ENCODE measurements at regions not wholly inside any gene's neighbourhood (a gene's known extent, or its start where the extent isn't known, plus 50 kb on each side); places are given as distances from the start of the nearest gene placed in this dataset.

DNA sequence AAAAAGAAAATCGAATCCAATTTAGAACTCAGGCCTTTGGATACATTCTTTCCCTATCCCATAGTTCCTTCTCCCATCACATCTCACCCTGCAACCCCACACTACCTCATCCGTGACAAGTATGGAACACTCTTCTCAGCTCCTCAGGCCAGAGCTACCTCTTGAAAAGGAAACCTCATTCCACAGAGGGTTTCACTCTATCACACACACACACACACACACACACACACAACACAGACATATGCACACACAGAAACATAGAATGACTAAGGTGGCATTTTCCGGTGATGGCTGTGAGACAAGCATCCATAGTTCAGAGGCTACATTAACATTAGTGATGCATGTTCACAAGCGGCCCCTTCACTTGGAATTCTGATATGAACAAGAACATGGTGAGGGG, 122.0 kb upstream of the HES1 start:
- no peak for DNase-seq (ENCODE audit: extremely low spot score, unreplicated experiment)
- no peaks in the 10 kb centered on the region for H3K27me3 Mint-ChIP-seq

DNA sequence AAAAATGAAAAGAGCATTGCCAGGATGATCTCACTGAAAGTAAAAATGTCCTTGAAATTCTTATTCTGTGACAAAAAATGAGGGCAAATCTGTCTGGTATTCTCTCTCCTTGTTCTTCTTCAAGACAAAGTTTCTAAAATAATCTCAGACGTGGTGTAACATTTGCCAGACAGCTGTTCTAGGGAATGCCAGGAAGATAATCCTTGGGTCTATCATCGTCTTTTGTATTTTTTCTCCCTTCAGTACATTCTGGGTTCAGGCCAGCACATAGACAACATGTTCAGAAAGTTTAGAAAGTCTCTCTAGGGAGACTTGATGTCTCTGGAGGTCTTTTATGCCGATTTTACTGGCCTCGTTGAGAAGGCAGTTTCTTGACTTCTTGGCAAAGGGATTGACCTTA, 121.2 kb upstream of the HES1 start:
- DNase-seq (ENCODE audit: extremely low spot score, unreplicated experiment), result no peak
- no peaks in the 10 kb centered on the region for H3K27me3 Mint-ChIP-seq
- H3K36me3 Mint-ChIP-seq, result no peaks in the 10 kb centered on the region
- H3K4me3 Mint-ChIP-seq, result no peak overlapping the region
- TF ChIP-seq, protein P1, sequence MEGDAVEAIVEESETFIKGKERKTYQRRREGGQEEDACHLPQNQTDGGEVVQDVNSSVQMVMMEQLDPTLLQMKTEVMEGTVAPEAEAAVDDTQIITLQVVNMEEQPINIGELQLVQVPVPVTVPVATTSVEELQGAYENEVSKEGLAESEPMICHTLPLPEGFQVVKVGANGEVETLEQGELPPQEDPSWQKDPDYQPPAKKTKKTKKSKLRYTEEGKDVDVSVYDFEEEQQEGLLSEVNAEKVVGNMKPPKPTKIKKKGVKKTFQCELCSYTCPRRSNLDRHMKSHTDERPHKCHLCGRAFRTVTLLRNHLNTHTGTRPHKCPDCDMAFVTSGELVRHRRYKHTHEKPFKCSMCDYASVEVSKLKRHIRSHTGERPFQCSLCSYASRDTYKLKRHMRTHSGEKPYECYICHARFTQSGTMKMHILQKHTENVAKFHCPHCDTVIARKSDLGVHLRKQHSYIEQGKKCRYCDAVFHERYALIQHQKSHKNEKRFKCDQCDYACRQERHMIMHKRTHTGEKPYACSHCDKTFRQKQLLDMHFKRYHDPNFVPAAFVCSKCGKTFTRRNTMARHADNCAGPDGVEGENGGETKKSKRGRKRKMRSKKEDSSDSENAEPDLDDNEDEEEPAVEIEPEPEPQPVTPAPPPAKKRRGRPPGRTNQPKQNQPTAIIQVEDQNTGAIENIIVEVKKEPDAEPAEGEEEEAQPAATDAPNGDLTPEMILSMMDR (conservative IDR thresholded peaks at IDR 0.05), result no peak
- H3K4me1 Mint-ChIP-seq (ENCODE audit: unreplicated experiment), result peaks cover 24% of the 10 kb centered on the region
- H3K27ac Mint-ChIP-seq, result no peak overlapping the region
- no peaks in the 10 kb centered on the region for H3K9me3 Mint-ChIP-seq

More for the DNA sequence above, 122.0 kb upstream of the HES1 start:
- peaks cover 29% of the 10 kb centered on the region for H3K4me1 Mint-ChIP-seq (ENCODE audit: unreplicated experiment)
- H3K9me3 Mint-ChIP-seq, result no peaks in the 10 kb centered on the region
- TF ChIP-seq, protein P1 (conservative IDR thresholded peaks at IDR 0.05), result no peak
- no peaks in the 10 kb centered on the region for H3K36me3 Mint-ChIP-seq
- H3K27ac Mint-ChIP-seq, result no peak overlapping the region
- no peak overlapping the region for H3K4me3 Mint-ChIP-seq

DNA sequence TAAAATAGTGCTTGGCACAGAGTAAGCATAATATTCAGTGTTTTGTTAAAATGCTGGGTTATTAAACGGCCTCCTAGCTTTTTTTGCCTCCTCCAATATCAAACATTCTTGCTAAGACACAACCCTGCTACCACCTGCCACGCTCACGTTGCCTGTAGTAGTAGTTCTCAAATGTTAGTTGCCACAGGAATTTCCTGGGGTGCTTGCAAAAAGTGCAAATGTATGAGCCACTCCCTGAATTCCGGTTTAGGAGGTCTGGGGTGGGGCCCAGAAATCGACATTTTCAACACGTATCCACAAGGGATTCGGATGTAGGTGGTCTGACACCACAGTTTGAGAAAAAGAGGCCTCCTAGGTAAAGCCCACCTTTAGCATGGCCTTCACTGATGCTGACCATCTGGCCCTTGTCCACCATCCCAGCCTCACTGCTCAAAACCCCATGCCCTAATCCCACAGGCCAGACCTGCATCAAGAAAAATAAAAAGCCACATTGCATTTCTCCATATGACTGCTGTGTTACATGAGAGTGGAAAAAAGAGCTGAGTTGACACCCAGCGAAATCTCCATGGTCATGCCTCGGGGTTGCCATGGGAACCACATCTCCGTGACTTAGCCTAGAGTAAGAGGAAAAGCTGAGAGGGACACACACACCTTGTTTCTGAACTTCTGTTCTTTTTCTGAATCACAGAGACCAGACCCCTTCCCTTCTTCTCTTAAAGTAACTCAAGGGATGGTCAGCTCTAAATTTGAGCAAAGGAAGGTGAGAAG, 116.4 kb upstream of the HES1 start:
- H3K9me3 Mint-ChIP-seq, result no peaks in the 10 kb centered on the region
- no peak overlapping the region for H3K4me3 Mint-ChIP-seq
- TF ChIP-seq, protein P1 (conservative IDR thresholded peaks at IDR 0.05), result no peak
- H3K27me3 Mint-ChIP-seq, result no peaks in the 10 kb centered on the region
- no peak for DNase-seq (ENCODE audit: extremely low spot score, unreplicated experiment)
- H3K4me1 Mint-ChIP-seq (ENCODE audit: unreplicated experiment), result peaks cover 14% of the 10 kb centered on the region
- no peaks in the 10 kb centered on the region for H3K36me3 Mint-ChIP-seq
- H3K27ac Mint-ChIP-seq, result peak overlapping the region; percentile 31

DNA sequence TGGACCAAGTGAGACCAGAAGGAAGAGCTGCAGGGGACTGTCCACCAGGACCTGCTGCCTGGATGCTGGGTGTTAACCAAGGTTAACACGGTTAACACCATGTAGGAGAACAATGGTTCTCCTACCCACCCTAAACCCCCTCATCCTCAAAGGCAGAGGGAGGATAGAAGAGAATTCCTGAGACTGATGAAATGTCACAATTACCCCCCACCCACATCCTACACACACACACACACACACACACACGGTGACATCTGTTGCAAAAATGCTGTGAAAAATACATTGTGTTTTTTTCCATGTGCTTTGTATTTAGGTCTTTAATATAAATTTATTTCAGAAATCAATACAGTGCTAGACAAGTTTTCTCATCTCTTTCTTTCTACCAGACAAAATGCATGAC, 113.9 kb upstream of the HES1 start:
- TF ChIP-seq, protein P1 (conservative IDR thresholded peaks at IDR 0.05), result no peak
- Mint-ChIP-seq H3K4me1 (ENCODE audit: unreplicated experiment) (peaks cover 21% of the 10 kb centered on the region), H3K27me3 (no peaks in the 10 kb centered on the region), H3K36me3 (no peaks in the 10 kb centered on the region), H3K9me3 (no peaks in the 10 kb centered on the region), H3K27ac (no peak overlapping the region), H3K4me3 (no peak overlapping the region)
- DNase-seq (ENCODE audit: extremely low spot score, unreplicated experiment), result no peak

DNA sequence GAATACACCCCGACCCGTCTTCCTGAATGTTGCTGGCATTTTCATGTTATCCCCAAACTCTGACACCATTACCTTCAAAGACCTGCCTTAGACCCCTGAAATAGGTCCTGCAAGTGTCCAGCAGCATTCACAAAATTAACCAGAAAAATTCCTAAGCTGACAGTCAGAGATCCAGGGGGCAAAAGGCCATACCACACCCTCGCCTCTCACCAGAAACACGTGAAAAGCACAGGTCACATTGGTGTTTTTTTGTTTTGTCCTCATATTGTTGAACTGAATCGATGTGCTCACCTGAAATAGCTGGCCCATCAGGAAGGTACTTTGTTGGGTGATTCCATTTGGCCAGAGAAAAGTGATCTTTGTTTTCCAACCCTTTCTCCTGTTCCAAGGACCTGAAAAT, 113.1 kb upstream of the HES1 start:
- Mint-ChIP-seq H3K36me3 (no peaks in the 10 kb centered on the region), H3K27ac (no peak overlapping the region), H3K4me3 (no peak overlapping the region), H3K27me3 (no peaks in the 10 kb centered on the region), H3K9me3 (no peaks in the 10 kb centered on the region), H3K4me1 (ENCODE audit: unreplicated experiment) (peaks cover 21% of the 10 kb centered on the region)
- TF ChIP-seq, protein P1 (conservative IDR thresholded peaks at IDR 0.05), result no peak
- DNase-seq (ENCODE audit: extremely low spot score, unreplicated experiment), result no peak
